ENCODE measurements at regions not wholly inside any gene's neighbourhood (a gene's known extent, or its start where the extent isn't known, plus 50 kb on each side); places are given as distances from the start of the nearest gene placed in this dataset.

DNA sequence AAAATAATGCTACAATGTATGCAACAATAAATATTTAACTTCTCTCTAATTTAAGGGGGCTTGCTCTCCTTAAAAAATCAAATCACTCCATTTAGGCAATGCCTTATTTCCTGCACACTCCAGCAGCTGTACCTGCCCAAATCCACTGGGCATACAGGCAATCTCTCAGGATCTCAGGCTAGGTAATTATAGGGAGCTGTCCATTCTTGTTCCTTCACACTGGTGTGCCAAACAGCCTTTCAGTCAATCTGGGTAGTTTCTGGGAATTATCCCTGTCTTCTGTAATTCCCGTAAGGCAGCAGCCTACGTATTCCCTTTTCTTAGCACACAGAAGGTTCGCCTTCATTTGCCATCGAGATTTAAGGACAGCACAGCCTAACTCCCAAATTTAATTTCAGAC lies 922.6 kb upstream of the SLIT2 start:
- Histone ChIP-seq H3K27me3 (replicated peaks; ENCODE audit: insufficient read depth, low read depth, low read length, poor library complexity) (no peaks in the 10 kb centered on the region), H3K4me1 (ENCODE audit: insufficient read depth, low read length, poor library complexity, severe bottlenecking) (no peaks in the 10 kb centered on the region), H3K27ac (ENCODE audit: low read depth, low read length, poor library complexity, severe bottlenecking) (no peak overlapping the region), H3K4me3 (ENCODE audit: low read depth, low read length, poor library complexity, severe bottlenecking) (no peak overlapping the region), H3K36me3 (ENCODE audit: insufficient read depth, low read length, poor library complexity, severe bottlenecking) (no peaks in the 10 kb centered on the region), H3K9me3 (ENCODE audit: low read depth, low read length, poor library complexity, severe bottlenecking) (no peaks in the 10 kb centered on the region)
- ChIA-PET POLR2A (ENCODE audit: low non-redundant PET) (no interaction called here), CTCF (no interaction called here)
- BruUV-seq (replicated peaks) = no TSS peak
- TF ChIP-seq EZH2 (IDR thresholded peaks at IDR 0.05; ENCODE audit: borderline replicate concordance, low read depth, low read length, poor library complexity, severe bottlenecking) (no peak), CTCF (conservative IDR thresholded peaks at IDR 0.05; ENCODE audit: low read depth, low read length) (no peak)
- DNase-seq (ENCODE audit: low spot score) = no peak
- intact Hi-C loops (cut with micrococcal nuclease; ENCODE audit: unreplicated experiment) = no loop called here

- TF ChIP-seq EZH2 (IDR thresholded peaks at IDR 0.05; ENCODE audit: borderline replicate concordance, low read depth, low read length, poor library complexity, severe bottlenecking) = no peak
- TF ChIP-seq CTCF (conservative IDR thresholded peaks at IDR 0.05; ENCODE audit: low read depth, low read length) = no peak
- BruUV-seq (replicated peaks) = no TSS peak
- H3K9me3 ChIP-seq (ENCODE audit: low read depth, low read length, poor library complexity, severe bottlenecking) = no peaks in the 10 kb centered on the region
- no peak overlapping the region for H3K27ac ChIP-seq (ENCODE audit: low read depth, low read length, poor library complexity, severe bottlenecking)
- CTCF ChIA-PET = no interaction called here
- H3K4me1 ChIP-seq (ENCODE audit: insufficient read depth, low read length, poor library complexity, severe bottlenecking) = no peaks in the 10 kb centered on the region
- DNase-seq (ENCODE audit: low spot score) = no peak
- intact Hi-C loops (cut with micrococcal nuclease; ENCODE audit: unreplicated experiment) = no loop called here
- POLR2A ChIA-PET (ENCODE audit: low non-redundant PET) = no interaction called here
- H3K4me3 ChIP-seq (ENCODE audit: low read depth, low read length, poor library complexity, severe bottlenecking) = no peak overlapping the region
- no peaks in the 10 kb centered on the region for H3K36me3 ChIP-seq (ENCODE audit: insufficient read depth, low read length, poor library complexity, severe bottlenecking)
- no peaks in the 10 kb centered on the region for H3K27me3 ChIP-seq (replicated peaks; ENCODE audit: insufficient read depth, low read depth, low read length, poor library complexity)
These were observed 924.3 kb upstream of the SLIT2 start for GRCh38 chr4:19327364-19327763.

DNA sequence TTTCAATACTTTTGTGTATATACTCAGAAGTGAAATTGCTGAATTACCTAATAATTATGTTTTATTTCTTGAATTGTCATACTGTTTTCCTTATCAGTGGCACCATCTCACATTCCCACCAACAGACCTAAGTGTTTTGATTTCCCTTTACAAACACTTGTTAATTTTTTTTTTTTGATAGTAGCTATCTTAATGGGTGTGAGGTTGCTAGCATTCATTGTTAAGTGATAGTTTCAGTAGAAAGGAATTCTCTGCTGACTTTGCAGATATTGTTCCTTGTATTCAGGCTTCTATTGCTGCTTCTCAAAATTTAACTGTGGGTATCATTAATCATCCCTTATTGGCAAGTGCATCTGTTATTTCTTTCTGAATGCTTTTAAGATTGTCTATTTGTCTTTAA lies 927.5 kb upstream of the SLIT2 start:
- Histone ChIP-seq H3K27me3 (replicated peaks; ENCODE audit: insufficient read depth, low read depth, low read length, poor library complexity) (no peaks in the 10 kb centered on the region), H3K27ac (ENCODE audit: low read depth, low read length, poor library complexity, severe bottlenecking) (no peak overlapping the region), H3K9me3 (ENCODE audit: low read depth, low read length, poor library complexity, severe bottlenecking) (no peaks in the 10 kb centered on the region), H3K4me1 (ENCODE audit: insufficient read depth, low read length, poor library complexity, severe bottlenecking) (no peaks in the 10 kb centered on the region), H3K36me3 (ENCODE audit: insufficient read depth, low read length, poor library complexity, severe bottlenecking) (no peaks in the 10 kb centered on the region), H3K4me3 (ENCODE audit: low read depth, low read length, poor library complexity, severe bottlenecking) (no peak overlapping the region)
- intact Hi-C loops (cut with micrococcal nuclease; ENCODE audit: unreplicated experiment) = no loop called here
- no peak for DNase-seq (ENCODE audit: low spot score)
- ChIA-PET CTCF (no interaction called here), POLR2A (ENCODE audit: low non-redundant PET) (no interaction called here)
- TF ChIP-seq CTCF (conservative IDR thresholded peaks at IDR 0.05; ENCODE audit: low read depth, low read length) = no peak
- TF ChIP-seq EZH2 (IDR thresholded peaks at IDR 0.05; ENCODE audit: borderline replicate concordance, low read depth, low read length, poor library complexity, severe bottlenecking) = no peak
- no TSS peak for BruUV-seq (replicated peaks)
